MCF 10A (cell line): ENCODE measurements at regions not wholly inside any gene's neighbourhood (a gene's known extent, or its start where the extent isn't known, plus 50 kb on each side); places are given as distances from the start of the nearest gene placed in this dataset.

ENCODE experiments used
- BruUV-seq: library from RNA; stranded (reverse); fragments of 400-500 nt; replicated peaks from 2 replicates; lab custom pipeline; 2021; lab: Mats Ljungman, UMichigan
- CTCF ChIA-PET: fragments of 300-600 bp; sonication (Branson Sonifier 250); formaldehyde crosslinking; extraction: SDS; loops from one replicate; lab custom pipeline; 2021; ENCODE audit warnings: antibody characterized with exemption, inconsistent platforms; lab: Yijun Ruan, JAX
- POLR2A ChIA-PET: fragments of 300-600, 350-650 bp; sonication (Branson Sonifier 250); formaldehyde crosslinking; extraction: SDS; loops from one replicate; lab custom pipeline; 2020; ENCODE audit warnings: antibody characterized with exemption, inconsistent platforms; lab: Yijun Ruan, JAX
- DNase-seq: peaks from one replicate; pipeline ENCODE4 v3.0.0-alpha.2; 2018; ENCODE audit not compliant: unreplicated experiment
- H3K27ac Mint-ChIP-seq: one replicate; pipeline ENCODE4 v1.8.0; 2022; ENCODE audit warnings: mild to moderate bottlenecking, low read depth, mixed read lengths; ENCODE audit not compliant: unreplicated experiment
- H3K27me3 Mint-ChIP-seq: one replicate; pipeline ENCODE4 v1.8.0; 2022; ENCODE audit warnings: mixed read lengths; ENCODE audit not compliant: insufficient read depth, unreplicated experiment
- H3K36me3 Mint-ChIP-seq: one replicate; pipeline ENCODE4 v1.8.0; 2022; ENCODE audit warnings: mild to moderate bottlenecking, moderate library complexity, mixed read lengths; ENCODE audit not compliant: insufficient read depth, unreplicated experiment
- H3K4me1 Mint-ChIP-seq: one replicate; pipeline ENCODE4 v1.8.0; 2022; ENCODE audit warnings: mixed read lengths; ENCODE audit not compliant: insufficient read depth, unreplicated experiment
- H3K4me3 Mint-ChIP-seq: one replicate; pipeline ENCODE4 v1.8.0; 2022; ENCODE audit warnings: mild to moderate bottlenecking, moderate library complexity, mixed read lengths; ENCODE audit not compliant: unreplicated experiment
- H3K9me3 Mint-ChIP-seq: one replicate; pipeline ENCODE4 v1.8.0; 2022; ENCODE audit warnings: mixed read lengths; ENCODE audit not compliant: unreplicated experiment
- intact Hi-C: fragments of 100-400 bp; cut with micrococcal nuclease; formaldehyde crosslinking; loops from 2 replicates; pipeline ENCODE4 v1.14.1; 2022
- TF ChIP-seq, protein P1 (sequence below): fragments of 200-600 bp; IDR thresholded peaks from one replicate; pipeline ENCODE4 v1.8.0; 2022; ENCODE audit warnings: antibody characterized with exemption, mild to moderate bottlenecking; ENCODE audit not compliant: unreplicated experiment

DNA sequence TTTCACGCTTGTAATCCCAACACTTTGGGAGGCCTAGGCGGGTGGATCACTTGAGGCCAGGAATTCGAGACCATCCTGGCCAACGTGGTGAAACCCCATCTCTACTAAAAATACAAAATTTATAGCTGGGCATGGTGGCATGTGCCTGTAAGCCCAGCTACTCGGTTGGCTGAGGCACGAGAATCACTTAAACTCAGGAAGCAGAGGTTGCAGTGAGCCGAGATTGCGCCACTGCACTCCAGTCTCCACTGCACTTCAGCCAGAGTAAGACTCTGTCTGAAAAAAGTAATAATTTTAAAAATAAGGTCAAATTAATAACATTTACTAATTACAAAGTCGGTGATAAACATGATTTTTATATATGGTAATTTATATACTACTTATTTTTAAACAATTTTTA is 155.9 kb downstream of the AXIN2 start:
- H3K36me3 Mint-ChIP-seq, result no peaks in the 10 kb centered on the region
- no peak for DNase-seq
- CTCF ChIA-PET, result no interaction called here

DNA sequence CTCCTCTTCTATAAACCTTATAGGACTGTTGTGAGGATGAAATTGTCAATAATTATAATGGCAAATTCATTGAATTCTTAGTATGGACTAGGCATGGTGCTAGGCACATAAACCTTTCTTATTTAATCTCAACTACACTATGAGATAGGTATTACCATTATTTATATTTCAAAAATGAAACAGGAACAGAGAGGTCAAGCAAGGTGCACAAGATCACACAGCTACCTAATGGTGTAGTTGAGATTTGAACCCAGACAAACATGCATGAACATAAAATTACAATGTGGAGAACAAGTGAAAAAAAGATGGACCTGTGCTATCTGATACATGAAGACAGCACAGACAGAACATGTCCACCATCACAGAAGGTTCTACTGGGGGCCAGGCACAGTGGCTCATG is 156.7 kb downstream of the AXIN2 start:
- TF ChIP-seq, protein P1, sequence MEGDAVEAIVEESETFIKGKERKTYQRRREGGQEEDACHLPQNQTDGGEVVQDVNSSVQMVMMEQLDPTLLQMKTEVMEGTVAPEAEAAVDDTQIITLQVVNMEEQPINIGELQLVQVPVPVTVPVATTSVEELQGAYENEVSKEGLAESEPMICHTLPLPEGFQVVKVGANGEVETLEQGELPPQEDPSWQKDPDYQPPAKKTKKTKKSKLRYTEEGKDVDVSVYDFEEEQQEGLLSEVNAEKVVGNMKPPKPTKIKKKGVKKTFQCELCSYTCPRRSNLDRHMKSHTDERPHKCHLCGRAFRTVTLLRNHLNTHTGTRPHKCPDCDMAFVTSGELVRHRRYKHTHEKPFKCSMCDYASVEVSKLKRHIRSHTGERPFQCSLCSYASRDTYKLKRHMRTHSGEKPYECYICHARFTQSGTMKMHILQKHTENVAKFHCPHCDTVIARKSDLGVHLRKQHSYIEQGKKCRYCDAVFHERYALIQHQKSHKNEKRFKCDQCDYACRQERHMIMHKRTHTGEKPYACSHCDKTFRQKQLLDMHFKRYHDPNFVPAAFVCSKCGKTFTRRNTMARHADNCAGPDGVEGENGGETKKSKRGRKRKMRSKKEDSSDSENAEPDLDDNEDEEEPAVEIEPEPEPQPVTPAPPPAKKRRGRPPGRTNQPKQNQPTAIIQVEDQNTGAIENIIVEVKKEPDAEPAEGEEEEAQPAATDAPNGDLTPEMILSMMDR, result no peak
- POLR2A ChIA-PET, result no interaction called here
- Mint-ChIP-seq H3K36me3 (no peaks in the 10 kb centered on the region), H3K27ac (no peak overlapping the region), H3K4me3 (no peak overlapping the region), H3K9me3 (no peaks in the 10 kb centered on the region), H3K4me1 (peaks cover 6% of the 10 kb centered on the region), H3K27me3 (peaks cover 17% of the 10 kb centered on the region)
- CTCF ChIA-PET, result no interaction called here
- intact Hi-C loops, result no loop called here
- DNase-seq, result no peak
- BruUV-seq, result no TSS peak

More for the DNA sequence above, 155.9 kb downstream of the AXIN2 start:
- no peaks in the 10 kb centered on the region for H3K9me3 Mint-ChIP-seq
- BruUV-seq, result no TSS peak
- H3K4me1 Mint-ChIP-seq, result peaks cover 6% of the 10 kb centered on the region
- POLR2A ChIA-PET, result interaction anchor here (0.9 kb wide), 1 partner anchor 9 kb away, joined by 3 read pairs; no protein-coding TSS in a partner anchor
- H3K27me3 Mint-ChIP-seq, result peaks cover 10% of the 10 kb centered on the region
- intact Hi-C loops, result no loop called here
- TF ChIP-seq, protein P1, result no peak
- no peak overlapping the region for H3K27ac Mint-ChIP-seq
- H3K4me3 Mint-ChIP-seq, result no peak overlapping the region

DNA sequence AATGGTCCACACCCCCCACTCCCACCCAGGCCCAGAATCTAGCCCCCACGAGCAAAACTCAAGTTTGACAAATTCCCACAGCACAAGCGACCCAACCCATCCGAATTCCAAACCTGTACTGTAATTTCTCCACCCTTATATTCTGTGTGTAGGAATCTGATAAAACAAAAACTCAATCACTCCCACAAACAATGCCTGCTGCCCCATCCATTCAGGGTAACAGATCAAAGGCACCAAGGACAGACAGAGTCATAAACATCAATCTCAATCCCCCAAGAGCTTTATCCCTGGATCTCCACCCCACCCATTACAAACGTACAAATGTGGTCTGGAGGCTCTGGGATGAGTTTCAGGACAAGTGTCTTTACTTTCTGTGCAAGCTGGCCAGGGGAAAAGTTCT is 157.8 kb downstream of the AXIN2 start:
- ChIA-PET CTCF (interaction anchor here (0.6 to 1.0 kb wide), 4 partner anchors 110 to 579 kb away, joined by 3 to 6 read pairs (median 3); no protein-coding TSS in a partner anchor), POLR2A (no interaction called here)
- BruUV-seq, result no TSS peak
- no peak for DNase-seq
- peaks cover 6% of the 10 kb centered on the region for H3K4me1 Mint-ChIP-seq
- H3K27me3 Mint-ChIP-seq, result peaks cover 17% of the 10 kb centered on the region
- TF ChIP-seq, protein P1, result no peak
- H3K27ac Mint-ChIP-seq, result no peak overlapping the region
- H3K4me3 Mint-ChIP-seq, result no peak overlapping the region
- intact Hi-C loops, result no loop called here
- no peaks in the 10 kb centered on the region for H3K36me3 Mint-ChIP-seq
- no peaks in the 10 kb centered on the region for H3K9me3 Mint-ChIP-seq

DNA sequence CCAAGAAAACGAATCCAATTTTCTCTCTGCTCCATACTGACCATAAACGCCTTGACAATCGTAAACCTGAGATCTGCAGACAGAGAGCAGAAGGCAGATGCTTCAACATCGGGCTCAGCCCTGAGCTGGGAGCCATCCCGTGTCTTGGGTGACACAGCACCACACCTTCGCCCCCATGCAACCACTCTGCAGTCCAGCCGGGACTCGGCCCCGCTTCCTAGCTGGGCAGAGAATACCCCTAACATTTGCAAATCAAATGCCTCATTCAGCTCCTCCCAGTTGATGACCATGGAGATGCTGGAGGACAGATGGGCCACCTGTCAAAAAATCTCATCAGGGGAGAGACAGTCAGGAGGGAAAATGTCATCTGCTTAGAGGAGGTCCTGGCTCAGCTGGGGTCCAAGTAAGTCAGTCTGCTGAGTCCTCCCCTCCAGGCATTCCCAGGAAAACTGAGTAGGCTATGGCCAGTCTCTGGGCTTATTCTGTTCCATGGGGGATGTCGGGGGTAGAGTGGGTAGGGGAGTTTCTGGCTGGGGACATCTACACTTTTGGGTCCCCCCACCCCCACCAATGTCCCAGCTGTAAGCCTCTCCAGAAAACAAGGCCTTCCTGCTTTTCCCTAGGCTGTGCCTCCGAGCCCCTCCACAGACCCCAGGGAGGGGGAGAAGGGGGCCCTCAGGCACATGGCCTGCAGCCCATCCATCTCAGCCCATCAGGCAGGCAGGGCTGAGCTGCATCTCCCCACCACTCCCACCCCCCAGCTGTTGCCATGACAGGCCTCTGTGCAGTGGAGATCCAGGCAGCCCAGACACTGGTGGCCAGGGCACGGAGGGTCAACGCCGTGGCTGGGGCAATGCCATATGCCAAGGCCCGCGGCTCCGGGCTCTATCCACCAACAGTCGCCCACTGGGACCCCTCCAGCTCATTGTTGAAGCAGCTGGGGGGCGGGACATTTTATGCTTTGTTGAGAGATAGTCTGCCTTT is 158.6 kb downstream of the AXIN2 start:
- Mint-ChIP-seq H3K4me1 (peaks cover 6% of the 10 kb centered on the region), H3K27ac (no peak overlapping the region), H3K4me3 (no peak overlapping the region), H3K36me3 (no peaks in the 10 kb centered on the region), H3K9me3 (no peaks in the 10 kb centered on the region), H3K27me3 (peaks cover 17% of the 10 kb centered on the region)
- TF ChIP-seq, protein P1, result no peak
- no TSS peak for BruUV-seq
- no peak for DNase-seq
- intact Hi-C loops, result no loop called here
- POLR2A ChIA-PET, result no interaction called here
- CTCF ChIA-PET, result interaction anchor here (0.6 to 1.1 kb wide), 3 partner anchors 11 to 579 kb away, joined by 3 read pairs; no protein-coding TSS in a partner anchor
